ENCODE measurements at regions not wholly inside any gene's neighbourhood (a gene's known extent, or its start where the extent isn't known, plus 50 kb on each side); places are given as distances from the start of the nearest gene placed in this dataset.
"Not testable (repeated sequence)": the region's sequence is repeated elsewhere in the genome, so short reads cannot be mapped to it uniquely, and the experiment has no call there.

DNA sequence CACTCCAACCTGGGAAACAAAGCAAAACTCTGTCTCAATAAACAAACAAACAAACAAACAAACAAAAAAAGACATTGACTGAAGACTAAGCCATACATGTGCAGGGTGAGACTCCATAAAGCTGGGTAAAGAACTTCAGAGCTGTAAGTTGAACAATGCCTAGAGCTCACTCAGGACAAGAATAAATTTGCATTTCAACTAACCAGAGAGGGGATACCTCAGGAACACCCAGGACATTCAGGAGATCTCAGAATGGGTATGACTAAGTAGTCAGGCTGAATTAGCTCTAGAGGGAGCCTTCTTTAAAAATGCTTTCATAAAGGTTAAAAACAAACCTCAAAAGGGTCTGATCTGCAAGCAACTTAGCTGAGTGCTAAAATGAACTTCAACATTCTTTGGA, 267.7 kb upstream of the DIO3 start:
- TF ChIP-seq, protein P1, sequence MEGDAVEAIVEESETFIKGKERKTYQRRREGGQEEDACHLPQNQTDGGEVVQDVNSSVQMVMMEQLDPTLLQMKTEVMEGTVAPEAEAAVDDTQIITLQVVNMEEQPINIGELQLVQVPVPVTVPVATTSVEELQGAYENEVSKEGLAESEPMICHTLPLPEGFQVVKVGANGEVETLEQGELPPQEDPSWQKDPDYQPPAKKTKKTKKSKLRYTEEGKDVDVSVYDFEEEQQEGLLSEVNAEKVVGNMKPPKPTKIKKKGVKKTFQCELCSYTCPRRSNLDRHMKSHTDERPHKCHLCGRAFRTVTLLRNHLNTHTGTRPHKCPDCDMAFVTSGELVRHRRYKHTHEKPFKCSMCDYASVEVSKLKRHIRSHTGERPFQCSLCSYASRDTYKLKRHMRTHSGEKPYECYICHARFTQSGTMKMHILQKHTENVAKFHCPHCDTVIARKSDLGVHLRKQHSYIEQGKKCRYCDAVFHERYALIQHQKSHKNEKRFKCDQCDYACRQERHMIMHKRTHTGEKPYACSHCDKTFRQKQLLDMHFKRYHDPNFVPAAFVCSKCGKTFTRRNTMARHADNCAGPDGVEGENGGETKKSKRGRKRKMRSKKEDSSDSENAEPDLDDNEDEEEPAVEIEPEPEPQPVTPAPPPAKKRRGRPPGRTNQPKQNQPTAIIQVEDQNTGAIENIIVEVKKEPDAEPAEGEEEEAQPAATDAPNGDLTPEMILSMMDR (IDR thresholded peaks at IDR 0.05) = no peak
- TF ChIP-seq POLR2A (IDR thresholded peaks at IDR 0.05) (no peak), POLR2AphosphoS5 (IDR thresholded peaks at IDR 0.05) (no peak)

DNA sequence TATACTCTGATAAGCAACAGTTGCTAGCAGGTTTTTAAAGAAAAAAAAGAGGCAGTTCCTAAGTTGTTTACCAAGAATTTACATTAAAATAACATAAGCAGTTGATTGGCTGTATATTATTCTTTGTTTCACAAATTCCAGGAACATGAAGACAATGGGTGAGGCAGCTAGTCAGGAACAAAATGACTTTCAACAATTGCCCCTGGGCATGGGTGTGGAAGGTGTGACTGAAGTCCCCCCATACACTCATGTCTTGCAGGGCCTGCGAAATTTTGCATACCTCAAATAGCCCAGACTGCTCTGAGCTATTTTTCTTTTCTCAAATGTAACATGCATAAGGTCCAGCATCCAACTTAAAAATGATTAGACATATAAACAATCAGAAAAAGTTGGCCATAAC, 267.2 kb upstream of the DIO3 start:
- TF ChIP-seq, protein P1 (IDR thresholded peaks at IDR 0.05) = no peak
- TF ChIP-seq POLR2A (IDR thresholded peaks at IDR 0.05) (no peak), POLR2AphosphoS5 (IDR thresholded peaks at IDR 0.05) (no peak)
- WGBS = 74% methylated on average over 1 of the region's 1 CpG
- Histone ChIP-seq H3K27ac (no peak overlapping the region), H3K9me3 (no peaks in the 10 kb centered on the region), H3K4me3 (no peak overlapping the region), H3K27me3 (replicated peaks; ENCODE audit: insufficient read depth) (no peaks in the 10 kb centered on the region), H3K4me1 (replicated peaks) (no peaks in the 10 kb centered on the region), H3K36me3 (no peaks in the 10 kb centered on the region)
- DNase-seq (ENCODE audit: low spot score) = no peak
- intact Hi-C loops (cut with DNase I) = no loop called here

More for the DNA sequence above, 267.7 kb upstream of the DIO3 start:
- no peak for DNase-seq (ENCODE audit: low spot score)
- intact Hi-C loops (cut with DNase I) = no loop called here
- H3K9me3 ChIP-seq = no peaks in the 10 kb centered on the region
- no peaks in the 10 kb centered on the region for H3K27me3 ChIP-seq (replicated peaks; ENCODE audit: insufficient read depth)
- H3K4me3 ChIP-seq = no peak overlapping the region
- no peaks in the 10 kb centered on the region for H3K36me3 ChIP-seq
- H3K27ac ChIP-seq = no peak overlapping the region
- no peaks in the 10 kb centered on the region for H3K4me1 ChIP-seq (replicated peaks)

DNA sequence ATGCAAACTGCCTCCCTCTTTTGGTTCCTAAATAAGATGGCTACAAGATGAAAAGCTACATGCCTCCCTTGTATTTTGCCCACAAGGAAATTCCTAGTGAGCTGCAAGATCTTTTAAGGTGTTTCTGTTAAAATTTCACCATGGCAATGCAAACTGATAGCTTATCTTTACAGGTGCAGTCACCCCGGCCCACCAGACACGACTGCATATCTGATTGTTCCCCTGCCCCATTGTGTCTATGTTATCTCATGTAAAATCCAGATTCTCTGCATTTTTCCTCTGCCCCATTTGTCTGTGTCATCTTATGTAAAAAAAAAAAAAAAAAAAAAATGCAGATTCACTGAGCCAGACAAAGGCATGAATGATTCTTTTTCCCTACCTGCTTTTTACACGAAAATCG, 261.5 kb upstream of the DIO3 start:
- H3K27me3 ChIP-seq (replicated peaks; ENCODE audit: insufficient read depth); H3K9me3 ChIP-seq; H3K36me3 ChIP-seq; H3K27ac ChIP-seq; H3K4me1 ChIP-seq (replicated peaks); intact Hi-C loops (cut with DNase I); H3K4me3 ChIP-seq; DNase-seq (ENCODE audit: low spot score): not testable (repeated sequence)
- WGBS = 42% methylated on average over 4 of the region's 4 CpGs

DNA sequence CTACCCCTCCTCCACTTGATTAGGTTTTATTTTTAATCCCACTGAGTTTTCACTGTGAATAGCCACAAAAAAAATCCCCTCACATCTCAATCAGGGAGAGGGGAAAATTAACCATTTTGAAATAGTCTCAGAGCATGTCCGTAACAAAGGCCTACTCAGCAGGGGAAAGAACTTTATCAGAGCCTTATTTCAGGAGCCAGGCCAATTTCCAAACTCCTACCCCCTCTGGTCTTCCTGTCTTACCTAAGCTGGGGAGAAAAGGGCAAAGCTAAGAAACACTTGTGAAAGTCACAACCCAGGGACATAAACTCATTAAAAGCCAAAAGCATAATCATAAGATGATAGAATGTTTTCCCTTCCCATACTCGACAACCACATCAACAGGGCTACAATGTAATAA, 260.3 kb upstream of the DIO3 start:
- DNase-seq (ENCODE audit: low spot score) = no peak
- Histone ChIP-seq H3K4me1 (replicated peaks) (no peaks in the 10 kb centered on the region), H3K27me3 (replicated peaks; ENCODE audit: insufficient read depth) (no peaks in the 10 kb centered on the region), H3K9me3 (no peaks in the 10 kb centered on the region), H3K4me3 (no peak overlapping the region), H3K27ac (no peak overlapping the region), H3K36me3 (no peaks in the 10 kb centered on the region)
- no peak for TF ChIP-seq POLR2AphosphoS5 (IDR thresholded peaks at IDR 0.05)
- intact Hi-C loops (cut with DNase I) = no loop called here
- 54% methylated on average over 2 of the region's 2 CpGs for WGBS

DNA sequence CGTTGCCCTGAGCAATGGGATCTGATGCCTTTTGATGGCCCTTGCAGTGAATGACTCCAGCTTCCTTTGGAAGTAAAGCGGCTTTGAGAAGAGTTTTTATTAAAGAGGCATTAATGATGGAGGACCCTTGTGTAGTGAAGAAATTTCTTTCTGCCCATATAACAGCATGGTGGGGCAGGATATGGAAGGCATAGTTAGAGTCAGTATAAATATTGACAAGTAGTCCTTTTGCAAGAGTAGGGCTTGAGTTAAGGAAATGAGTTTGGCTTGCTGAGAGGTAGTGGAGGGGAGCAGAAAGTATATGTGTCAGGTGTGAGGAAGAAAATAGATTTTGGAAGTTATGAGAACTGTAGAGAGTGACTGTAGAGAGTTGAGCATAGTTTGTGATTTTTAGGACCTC, 254.1 kb upstream of the DIO3 start:
- H3K4me1 ChIP-seq (replicated peaks); H3K27me3 ChIP-seq (replicated peaks; ENCODE audit: insufficient read depth); H3K27ac ChIP-seq; H3K4me3 ChIP-seq; H3K9me3 ChIP-seq; DNase-seq (ENCODE audit: low spot score); intact Hi-C loops (cut with DNase I); H3K36me3 ChIP-seq: not testable (repeated sequence)
- WGBS = 98% methylated on average over 2 of the region's 2 CpGs

DNA sequence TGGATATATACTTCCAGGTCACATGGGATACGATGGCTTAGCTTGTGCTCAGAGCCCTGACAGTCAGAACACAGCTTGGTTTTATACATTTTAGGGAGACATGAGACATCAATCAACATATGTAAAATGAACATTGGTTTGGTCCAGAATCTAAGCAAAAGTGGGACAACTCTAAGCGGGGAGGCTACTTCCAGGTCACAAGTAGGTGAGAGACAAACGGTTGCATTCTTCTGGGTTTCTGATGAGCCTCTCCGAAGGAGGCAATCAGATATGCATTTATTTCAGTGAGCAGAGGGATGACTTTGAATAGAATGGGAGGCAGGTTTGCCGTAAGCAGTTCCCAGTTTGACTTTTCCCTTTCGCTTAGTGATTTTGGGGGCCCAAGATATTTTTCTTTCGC, 250.1 kb upstream of the DIO3 start:
- H3K4me1 ChIP-seq (replicated peaks) = not testable (repeated sequence)
- WGBS = 87% methylated on average over 7 of the region's 7 CpGs

DNA sequence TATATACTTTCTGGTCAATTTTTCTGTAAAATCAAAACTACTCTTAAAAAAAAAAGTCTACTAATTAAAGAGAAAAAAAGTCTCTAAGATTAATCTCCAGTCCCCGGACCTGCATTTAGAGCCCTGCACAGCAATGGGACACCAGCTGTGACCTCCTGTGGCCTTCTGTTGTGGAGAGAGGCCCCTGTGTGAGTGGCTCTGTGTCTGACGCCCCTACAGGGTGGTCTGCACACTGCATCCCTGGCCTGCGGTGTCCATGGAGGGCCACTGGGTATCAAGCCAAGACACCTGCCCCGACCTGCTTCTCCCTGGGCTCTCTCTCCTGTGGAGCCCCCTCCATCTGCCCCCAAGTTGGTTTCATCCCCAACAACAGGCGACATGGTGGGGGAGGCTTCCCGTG, 248.0 kb upstream of the DIO3 start:
- TF ChIP-seq POLR2A (IDR thresholded peaks at IDR 0.05) (no peak), POLR2AphosphoS5 (IDR thresholded peaks at IDR 0.05) (no peak)
- TF ChIP-seq, protein P1 (IDR thresholded peaks at IDR 0.05) = no peak
- no peak overlapping the region for H3K27ac ChIP-seq
- H3K27me3 ChIP-seq (replicated peaks; ENCODE audit: insufficient read depth) = no peaks in the 10 kb centered on the region
- intact Hi-C loops (cut with DNase I) = no loop called here
- WGBS = 73% methylated on average over 6 of the region's 6 CpGs
- no peak overlapping the region for H3K4me3 ChIP-seq
- no peaks in the 10 kb centered on the region for H3K9me3 ChIP-seq
- no peaks in the 10 kb centered on the region for H3K36me3 ChIP-seq
- no peak for DNase-seq (ENCODE audit: low spot score)
- H3K4me1 ChIP-seq (replicated peaks) = no peaks in the 10 kb centered on the region

More for the DNA sequence above, 250.1 kb upstream of the DIO3 start:
- DNase-seq (ENCODE audit: low spot score); H3K4me3 ChIP-seq; H3K9me3 ChIP-seq; H3K36me3 ChIP-seq; intact Hi-C loops (cut with DNase I); H3K27ac ChIP-seq; H3K27me3 ChIP-seq (replicated peaks; ENCODE audit: insufficient read depth): not testable (repeated sequence)

All from prostate gland (tissue), 2 donors.